ENCODE measurements at regions not wholly inside any gene's neighbourhood (a gene's known extent, or its start where the extent isn't known, plus 50 kb on each side); places are given as distances from the start of the nearest gene placed in this dataset.

GRCh38 chr5:1943481-1943880, 60.8 kb upstream of the IRX4 start:
- intact Hi-C loops (cut with DNase I) = no loop called here
- Histone ChIP-seq H3K4me3 (no peak overlapping the region), H3K36me3 (no peaks in the 10 kb centered on the region), H3K27ac (no peak overlapping the region), H3K4me1 (replicated peaks) (no peaks in the 10 kb centered on the region), H3K9me3 (no peaks in the 10 kb centered on the region), H3K27me3 (replicated peaks; ENCODE audit: insufficient read depth) (no peaks in the 10 kb centered on the region)
- WGBS = 57% methylated on average over 11 of the region's 11 CpGs
- TF ChIP-seq CTCF (IDR thresholded peaks at IDR 0.05) (no peak), POLR2AphosphoS5 (IDR thresholded peaks at IDR 0.05) (no peak), POLR2A (IDR thresholded peaks at IDR 0.05) (no peak)
- DNase-seq (ENCODE audit: low spot score) = no peak

GRCh38 chr5:1942630-1943029, 59.9 kb upstream of the IRX4 start:
- H3K9me3 ChIP-seq = no peaks in the 10 kb centered on the region
- H3K27ac ChIP-seq = no peak overlapping the region
- intact Hi-C loops (cut with DNase I) = no loop called here
- no peaks in the 10 kb centered on the region for H3K36me3 ChIP-seq
- no peak overlapping the region for H3K4me3 ChIP-seq
- no peaks in the 10 kb centered on the region for H3K27me3 ChIP-seq (replicated peaks; ENCODE audit: insufficient read depth)
- TF ChIP-seq CTCF (IDR thresholded peaks at IDR 0.05) (no peak), POLR2A (IDR thresholded peaks at IDR 0.05) (no peak), POLR2AphosphoS5 (IDR thresholded peaks at IDR 0.05) (no peak)
- H3K4me1 ChIP-seq (replicated peaks) = no peaks in the 10 kb centered on the region
- WGBS = 98% methylated on average over 5 of the region's 5 CpGs
- DNase-seq (ENCODE audit: low spot score) = no peak

GRCh38 chr5:1942158-1942557, 59.4 kb upstream of the IRX4 start:
- Histone ChIP-seq H3K4me1 (replicated peaks) (no peaks in the 10 kb centered on the region), H3K27me3 (replicated peaks; ENCODE audit: insufficient read depth) (no peaks in the 10 kb centered on the region), H3K4me3 (no peak overlapping the region), H3K36me3 (no peaks in the 10 kb centered on the region), H3K27ac (no peak overlapping the region), H3K9me3 (no peaks in the 10 kb centered on the region)
- intact Hi-C loops (cut with DNase I) = no loop called here
- TF ChIP-seq POLR2A (IDR thresholded peaks at IDR 0.05) (no peak), CTCF (IDR thresholded peaks at IDR 0.05) (no peak), POLR2AphosphoS5 (IDR thresholded peaks at IDR 0.05) (no peak)
- WGBS = 93% methylated on average over 1 of the region's 1 CpG
- DNase-seq (ENCODE audit: low spot score) = no peak

- intact Hi-C loops (cut with DNase I) = no loop called here
- Histone ChIP-seq H3K4me3 (no peak overlapping the region), H3K4me1 (replicated peaks) (no peaks in the 10 kb centered on the region), H3K9me3 (no peaks in the 10 kb centered on the region), H3K36me3 (no peaks in the 10 kb centered on the region), H3K27ac (no peak overlapping the region), H3K27me3 (replicated peaks; ENCODE audit: insufficient read depth) (no peaks in the 10 kb centered on the region)
- DNase-seq (ENCODE audit: low spot score) = no peak
- WGBS = 62% methylated on average over 6 of the region's 6 CpGs
- TF ChIP-seq CTCF (IDR thresholded peaks at IDR 0.05) (no peak), POLR2A (IDR thresholded peaks at IDR 0.05) (no peak), POLR2AphosphoS5 (IDR thresholded peaks at IDR 0.05) (no peak)
Measured at GRCh38 chr5:1939256-1939655, 56.5 kb upstream of the IRX4 start.

- no peak for DNase-seq (ENCODE audit: low spot score)
- intact Hi-C loops (cut with DNase I) = no loop called here
- H3K4me1 ChIP-seq (replicated peaks) = no peaks in the 10 kb centered on the region
- no peaks in the 10 kb centered on the region for H3K36me3 ChIP-seq
- H3K27ac ChIP-seq = no peak overlapping the region
- TF ChIP-seq CTCF (IDR thresholded peaks at IDR 0.05) (no peak), POLR2A (IDR thresholded peaks at IDR 0.05) (no peak), POLR2AphosphoS5 (IDR thresholded peaks at IDR 0.05) (no peak)
- H3K4me3 ChIP-seq = no peak overlapping the region
- H3K27me3 ChIP-seq (replicated peaks; ENCODE audit: insufficient read depth) = no peaks in the 10 kb centered on the region
- WGBS = 85% methylated on average over 17 of the region's 17 CpGs
- H3K9me3 ChIP-seq = no peaks in the 10 kb centered on the region
Measured at GRCh38 chr5:1938310-1939000, 55.7 kb upstream of the IRX4 start.
